Gastrocnemius medialis (tissue), 4 donors: ENCODE measurements at regions not wholly inside any gene's neighbourhood (a gene's known extent, or its start where the extent isn't known, plus 50 kb on each side); places are given as distances from the start of the nearest gene placed in this dataset.

Source experiments
- ATAC-seq, 2 donors: fragments of 150-250 bp; one replicate each; pipeline ENCODE4 v1.9.1; 2016
- DNase-seq, 2 donors: peaks; one replicate each; pipeline ENCODE4 v3.0.0-alpha.2; 2019
- H3K27ac ChIP-seq, 4 donors: fragments of 200-600 bp; sonication (generic); 1 replicate in 1 of 4; 2 replicates in 3 of 4; pipeline ENCODE4 v1.5.1; 2016 to 2018; ENCODE audit warnings: mild to moderate bottlenecking in 2 of 4, moderate library complexity in 1 of 4
- H3K27me3 ChIP-seq, 3 donors: fragments of 200-600 bp; sonication (generic) in 2 of 3; 1 replicate in 1 of 3; 2 replicates in 2 of 3; pipeline versions ENCODE4 v1.5.1 to v1.6.0; 2016 to 2019; ENCODE audit warnings: mild to moderate bottlenecking in 1 of 3, moderate library complexity in 1 of 3
- H3K36me3 ChIP-seq, 2 donors: fragments of 200-600 bp; sonication (generic) in 1 of 2; one replicate each; pipeline ENCODE4 v1.5.1; 2017 to 2018
- H3K4me1 ChIP-seq, 2 donors: fragments of 200-600 bp; sonication (generic) in 1 of 2; one replicate each; pipeline ENCODE4 v1.5.1; 2016 to 2017; ENCODE audit warnings: mild to moderate bottlenecking in 2 of 2
- H3K4me3 ChIP-seq, 4 donors: fragments of 200-600 bp; sonication (generic) in 3 of 4; 1 replicate in 1 of 4; 2 replicates in 3 of 4; pipeline ENCODE4 v1.5.1; 2016 to 2019; ENCODE audit warnings: mild to moderate bottlenecking in 2 of 4
- H3K9me3 ChIP-seq, 3 donors: fragments of 200-600 bp; sonication (generic) in 2 of 3; 1 replicate in 1 of 3; 2 replicates in 2 of 3; pipeline ENCODE4 v1.5.1; 2016 to 2019
- CTCF ChIP-seq, 5 experiments: fragments of 450-650 bp in 3 of 5; fragments of 200-600 bp in 2 of 5; sonication (generic) in 2 of 5; IDR thresholded peaks in 4 of 5; conservative IDR thresholded peaks in 1 of 5; 1 replicate in 4 of 5; 2 replicates in 1 of 5; pipeline ENCODE4 v1.5.1; 2016 to 2019; ENCODE audit warnings: antibody characterized with exemption in 5 of 5, mild to moderate bottlenecking in 3 of 5, moderate library complexity in 3 of 5
- POLR2A ChIP-seq, 2 donors: fragments of 450-650 bp; IDR thresholded peaks; one replicate each; pipeline ENCODE4 v1.6.1; 2017; ENCODE audit warnings: antibody characterized with exemption in 2 of 2, mild to moderate bottlenecking in 2 of 2, moderate library complexity in 2 of 2
- in situ Hi-C, 4 donors: fragments of 200-750 bp; cut with MboI; loops; one replicate each; pipeline versions ENCODE4 v1.15.0 to v1.8.0; 2017; ENCODE audit warnings: low sequenced_read_pairs in 4 of 4
- intact Hi-C: fragments of 100-400 bp; cut with DNase I; formaldehyde crosslinking; loops from one replicate; pipeline ENCODE4 v1.15.1; 2023; ENCODE audit warnings: low total_unique reads

GRCh38 chr3:146814601-146815315 lies 209.6 kb upstream of the PLSCR5 start:
- intact Hi-C loops, result loop anchor here (5.0 kb wide), 1 partner anchor 378 kb away; no protein-coding TSS in a partner anchor
- in situ Hi-C loops, result loop anchor here in 2 of 4 donors (5.0 to 25.0 kb wide), 2 partner anchors 373 to 378 kb away; no protein-coding TSS in a partner anchor
- ATAC-seq (no peak), DNase-seq (no peak)
- Histone ChIP-seq H3K27me3 (no peaks in the 10 kb centered on the region), H3K4me3 (no peak overlapping the region), H3K36me3 (no peaks in the 10 kb centered on the region), H3K4me1 (no peaks in the 10 kb centered on the region), H3K9me3 (no peaks in the 10 kb centered on the region), H3K27ac (no peak overlapping the region)
- TF ChIP-seq POLR2A (IDR thresholded peaks at IDR 0.05) (no peak), CTCF (IDR thresholded peaks at IDR 0.05 in 4 of 5, conservative IDR thresholded peaks at IDR 0.05 in 1 of 5) (no peak)

- no peak overlapping the region for H3K4me3 ChIP-seq
- no peaks in the 10 kb centered on the region for H3K27me3 ChIP-seq
- intact Hi-C loops, result no loop called here
- H3K4me1 ChIP-seq, result no peaks in the 10 kb centered on the region
- H3K9me3 ChIP-seq, result no peaks in the 10 kb centered on the region
- DNase-seq (no peak), ATAC-seq (no peak)
- in situ Hi-C loops, result loop anchor here in 2 of 4 donors (5.0 to 25.0 kb wide), 2 partner anchors 374 to 379 kb away; no protein-coding TSS in a partner anchor
- TF ChIP-seq CTCF (IDR thresholded peaks at IDR 0.05 in 4 of 5, conservative IDR thresholded peaks at IDR 0.05 in 1 of 5) (no peak), POLR2A (IDR thresholded peaks at IDR 0.05) (no peak)
- H3K27ac ChIP-seq, result no peak overlapping the region
- H3K36me3 ChIP-seq, result no peaks in the 10 kb centered on the region
These were observed 208.3 kb upstream of the PLSCR5 start for GRCh38 chr3:146813496-146813895.

GRCh38 chr3:146803745-146804144 lies 198.6 kb upstream of the PLSCR5 start:
- no peaks in the 10 kb centered on the region for H3K9me3 ChIP-seq
- no peaks in the 10 kb centered on the region for H3K36me3 ChIP-seq
- H3K27ac ChIP-seq, result no peak overlapping the region
- no peaks in the 10 kb centered on the region for H3K27me3 ChIP-seq
- TF ChIP-seq POLR2A (IDR thresholded peaks at IDR 0.05), result no peak
- no peak for TF ChIP-seq CTCF (IDR thresholded peaks at IDR 0.05 in 4 of 5, conservative IDR thresholded peaks at IDR 0.05 in 1 of 5)
- no peak for ATAC-seq
- peak in 1 of 2 donors; percentile 27 for DNase-seq
- H3K4me1 ChIP-seq, result no peaks in the 10 kb centered on the region
- in situ Hi-C loops, result loop anchor here in 1 of 4 donors (25.0 kb wide), 1 partner anchor 384 kb away; no protein-coding TSS in a partner anchor
- no peak overlapping the region for H3K4me3 ChIP-seq
- intact Hi-C loops, result no loop called here

DNA sequence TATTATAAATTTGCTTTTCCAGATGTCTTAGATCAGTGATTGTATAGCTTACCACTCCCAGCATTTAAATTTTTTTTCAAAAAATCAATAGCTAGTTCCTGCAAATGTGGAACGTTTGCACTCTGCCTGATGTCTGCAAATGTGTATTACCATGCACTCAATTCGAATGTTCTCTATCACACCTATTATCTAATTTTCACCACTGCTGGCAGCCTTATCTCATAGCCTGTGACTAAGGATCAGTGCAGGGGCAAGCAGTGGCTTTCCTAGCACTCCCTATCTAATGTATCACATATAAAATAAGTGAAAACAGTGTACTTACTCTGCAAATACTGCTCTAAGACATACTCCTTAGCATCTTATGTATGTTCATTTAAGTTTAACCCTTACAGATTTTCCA lies 196.3 kb upstream of the PLSCR5 start:
- H3K27ac ChIP-seq, result no peak overlapping the region
- in situ Hi-C loops, result loop anchor here in 1 of 4 donors (25.0 kb wide), 1 partner anchor 386 kb away; no protein-coding TSS in a partner anchor
- no peaks in the 10 kb centered on the region for H3K36me3 ChIP-seq
- no peaks in the 10 kb centered on the region for H3K9me3 ChIP-seq
- no peak for TF ChIP-seq POLR2A (IDR thresholded peaks at IDR 0.05)
- TF ChIP-seq CTCF (IDR thresholded peaks at IDR 0.05 in 4 of 5, conservative IDR thresholded peaks at IDR 0.05 in 1 of 5), result no peak
- no peaks in the 10 kb centered on the region for H3K4me1 ChIP-seq
- H3K4me3 ChIP-seq, result no peak overlapping the region
- DNase-seq (no peak), ATAC-seq (no peak)
- intact Hi-C loops, result no loop called here
- H3K27me3 ChIP-seq, result no peaks in the 10 kb centered on the region
